ENCODE measurements at regions not wholly inside any gene's neighbourhood (a gene's known extent, or its start where the extent isn't known, plus 50 kb on each side); places are given as distances from the start of the nearest gene placed in this dataset.

DNA sequence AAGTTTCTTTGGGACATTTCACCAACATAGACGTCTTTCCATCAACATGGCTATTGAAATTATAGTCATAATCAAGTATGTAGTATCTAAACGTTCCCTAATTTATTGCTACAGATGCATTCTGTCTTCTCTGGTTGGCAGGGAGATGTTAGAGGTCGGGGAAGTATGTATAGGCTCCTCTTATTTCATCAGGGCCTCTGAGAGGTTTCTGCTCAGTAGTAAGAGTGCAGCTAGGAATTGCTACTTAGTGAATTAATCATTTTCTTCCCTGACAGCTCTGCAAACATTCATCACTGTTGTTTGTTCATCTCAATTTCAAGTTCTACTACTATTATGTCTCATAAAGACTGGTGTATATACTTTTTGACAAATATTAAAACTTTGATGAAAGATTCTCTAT lies 309.7 kb upstream of the NR2F2 start:
- Mint-ChIP-seq H3K27me3 (peaks cover 8% of the 10 kb centered on the region), H3K27ac (no peak overlapping the region), H3K9me3 (no peaks in the 10 kb centered on the region), H3K4me3 (no peak overlapping the region), H3K36me3 (no peaks in the 10 kb centered on the region), H3K4me1 (no peaks in the 10 kb centered on the region)

DNA sequence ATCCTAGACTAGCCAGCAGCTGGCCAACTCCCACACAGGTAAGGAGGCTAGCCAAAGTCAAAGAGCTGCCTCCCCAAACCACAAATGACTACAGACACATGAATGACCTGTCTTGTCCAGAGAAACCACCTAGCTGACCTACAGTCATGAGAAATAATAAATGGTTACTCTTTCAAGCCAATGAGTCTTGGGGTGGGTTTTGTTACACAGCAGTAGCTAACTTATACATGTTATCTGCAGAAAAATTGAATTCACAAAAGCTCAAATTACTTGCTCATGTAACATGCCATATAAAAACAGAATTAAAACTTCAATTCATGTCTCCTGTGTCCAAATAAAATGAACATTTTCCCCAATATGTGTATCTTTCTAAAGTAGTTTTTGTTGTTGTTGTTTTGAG lies 307.4 kb upstream of the NR2F2 start:
- Mint-ChIP-seq H3K4me1 (no peaks in the 10 kb centered on the region), H3K9me3 (no peaks in the 10 kb centered on the region), H3K27ac (no peak overlapping the region), H3K36me3 (no peaks in the 10 kb centered on the region), H3K27me3 (peaks cover 8% of the 10 kb centered on the region), H3K4me3 (no peak overlapping the region)

DNA sequence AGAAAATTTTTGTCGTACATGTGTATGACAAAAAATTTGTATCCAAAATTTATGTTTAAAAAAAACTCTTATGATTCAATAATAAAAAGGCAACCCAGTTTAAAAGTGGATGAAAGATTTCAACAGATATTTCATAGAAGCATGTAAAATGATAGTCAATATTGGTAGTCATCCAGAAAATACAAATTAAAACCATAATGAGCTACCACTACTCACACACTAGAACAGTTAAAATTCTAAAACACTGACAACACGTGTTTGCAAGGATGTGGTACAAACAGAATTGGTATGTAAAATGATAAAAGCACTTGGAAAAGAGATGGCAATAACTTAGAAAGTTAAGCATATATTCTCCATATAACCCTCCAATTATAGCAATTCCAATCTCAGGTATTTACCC lies 303.0 kb upstream of the NR2F2 start:
- no peak overlapping the region for H3K27ac Mint-ChIP-seq
- H3K27me3 Mint-ChIP-seq, result peaks cover 14% of the 10 kb centered on the region
- no peaks in the 10 kb centered on the region for H3K4me1 Mint-ChIP-seq
- H3K36me3 Mint-ChIP-seq, result no peaks in the 10 kb centered on the region
- no peaks in the 10 kb centered on the region for H3K9me3 Mint-ChIP-seq
- no peak overlapping the region for H3K4me3 Mint-ChIP-seq

GRCh38 chr15:96028620-96029019 lies 301.9 kb upstream of the NR2F2 start:
- Mint-ChIP-seq H3K36me3 (no peaks in the 10 kb centered on the region), H3K27me3 (peaks cover 11% of the 10 kb centered on the region)

DNA sequence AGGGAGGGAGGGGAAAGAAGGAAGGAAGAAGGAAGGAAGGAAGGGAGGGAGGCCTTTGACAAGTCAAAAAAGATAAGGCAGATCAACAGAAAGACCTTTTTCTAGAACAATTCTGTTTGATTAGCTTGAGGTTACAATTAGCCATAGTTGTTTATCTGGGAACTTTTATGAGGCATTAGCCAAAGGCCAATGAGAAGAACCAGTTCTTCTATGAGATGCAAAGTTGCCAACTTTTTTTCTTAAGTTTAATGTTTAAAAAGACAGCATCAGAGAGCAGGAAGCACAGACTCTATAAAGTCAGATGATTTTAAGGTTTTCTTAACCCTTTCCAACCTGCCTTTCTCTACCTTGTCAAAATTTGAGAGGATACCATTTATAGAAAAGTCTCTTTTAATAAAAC lies 301.3 kb upstream of the NR2F2 start:
- no peak overlapping the region for H3K27ac Mint-ChIP-seq

More at GRCh38 chr15:96028620-96029019, 301.9 kb upstream of the NR2F2 start:
- Mint-ChIP-seq H3K27ac (no peak overlapping the region), H3K9me3 (no peaks in the 10 kb centered on the region), H3K4me3 (no peak overlapping the region), H3K4me1 (no peaks in the 10 kb centered on the region)

GRCh38 chr15:96031426-96032110 lies 298.9 kb upstream of the NR2F2 start:
- Mint-ChIP-seq H3K27me3 (peaks cover 32% of the 10 kb centered on the region), H3K4me1 (no peaks in the 10 kb centered on the region), H3K36me3 (no peaks in the 10 kb centered on the region)

More for the DNA sequence above, 301.3 kb upstream of the NR2F2 start:
- H3K36me3 Mint-ChIP-seq, result no peaks in the 10 kb centered on the region
- no peaks in the 10 kb centered on the region for H3K4me1 Mint-ChIP-seq
- peaks cover 12% of the 10 kb centered on the region for H3K27me3 Mint-ChIP-seq
- no peaks in the 10 kb centered on the region for H3K9me3 Mint-ChIP-seq
- H3K4me3 Mint-ChIP-seq, result no peak overlapping the region

GRCh38 chr15:96035091-96035490 lies 295.4 kb upstream of the NR2F2 start:
- Mint-ChIP-seq H3K36me3 (no peaks in the 10 kb centered on the region), H3K27me3 (peaks cover 43% of the 10 kb centered on the region), H3K4me3 (no peak overlapping the region), H3K9me3 (no peaks in the 10 kb centered on the region), H3K4me1 (peaks cover 10% of the 10 kb centered on the region), H3K27ac (no peak overlapping the region)

More at GRCh38 chr15:96031426-96032110, 298.9 kb upstream of the NR2F2 start:
- no peaks in the 10 kb centered on the region for H3K9me3 Mint-ChIP-seq
- H3K4me3 Mint-ChIP-seq, result no peak overlapping the region
- no peak overlapping the region for H3K27ac Mint-ChIP-seq

- Mint-ChIP-seq H3K9me3 (no peaks in the 10 kb centered on the region), H3K4me1 (peaks cover 10% of the 10 kb centered on the region), H3K36me3 (no peaks in the 10 kb centered on the region), H3K4me3 (no peak overlapping the region), H3K27me3 (peaks cover 47% of the 10 kb centered on the region), H3K27ac (no peak overlapping the region)
Observed at GRCh38 chr15:96035635-96036034, 294.9 kb upstream of the NR2F2 start.

DNA sequence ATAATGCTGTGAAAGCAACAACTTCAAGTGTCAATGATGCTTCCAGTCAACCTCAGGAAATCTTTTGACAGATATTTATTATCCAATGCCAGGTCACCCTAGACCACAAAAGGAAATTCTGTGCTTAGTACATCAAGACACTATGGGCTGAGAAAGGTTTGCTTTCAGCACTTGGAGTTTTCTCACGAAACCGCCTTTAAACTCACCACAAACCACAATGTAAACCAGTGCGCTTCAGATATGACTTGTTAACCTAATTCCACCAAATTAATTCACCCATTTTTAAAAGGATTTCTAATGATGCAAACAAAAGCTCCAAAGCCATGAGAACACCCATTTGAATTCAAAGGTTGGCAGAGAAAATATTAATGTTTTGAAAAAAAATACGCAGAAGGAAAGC lies 292.9 kb upstream of the NR2F2 start:
- Mint-ChIP-seq H3K9me3 (no peaks in the 10 kb centered on the region), H3K4me3 (no peak overlapping the region), H3K27me3 (peaks cover 48% of the 10 kb centered on the region), H3K4me1 (peaks cover 10% of the 10 kb centered on the region), H3K27ac (no peak overlapping the region), H3K36me3 (no peaks in the 10 kb centered on the region)

DNA sequence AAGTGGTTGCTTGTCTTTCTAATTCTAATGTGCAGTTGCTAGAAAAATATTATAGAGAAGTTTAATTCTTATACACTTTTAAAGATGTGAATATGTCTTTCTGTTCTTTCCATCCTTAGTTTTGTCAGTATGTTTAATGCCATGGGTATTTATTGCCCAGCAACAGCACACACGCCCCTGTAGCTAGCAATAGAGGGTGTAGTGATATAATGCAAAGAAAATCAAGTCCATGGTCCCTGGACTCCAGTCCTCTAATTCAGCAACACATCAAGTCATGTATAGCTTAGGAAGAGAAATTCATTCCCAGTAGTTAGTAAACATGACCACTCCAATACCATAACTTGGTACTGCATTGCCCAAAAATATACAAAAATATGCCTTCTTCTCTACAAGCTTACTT lies 292.4 kb upstream of the NR2F2 start:
- H3K27ac Mint-ChIP-seq, result no peak overlapping the region
- H3K9me3 Mint-ChIP-seq, result no peaks in the 10 kb centered on the region
- H3K36me3 Mint-ChIP-seq, result no peaks in the 10 kb centered on the region
- peaks cover 10% of the 10 kb centered on the region for H3K4me1 Mint-ChIP-seq
- H3K4me3 Mint-ChIP-seq, result no peak overlapping the region
- peaks cover 49% of the 10 kb centered on the region for H3K27me3 Mint-ChIP-seq

DNA sequence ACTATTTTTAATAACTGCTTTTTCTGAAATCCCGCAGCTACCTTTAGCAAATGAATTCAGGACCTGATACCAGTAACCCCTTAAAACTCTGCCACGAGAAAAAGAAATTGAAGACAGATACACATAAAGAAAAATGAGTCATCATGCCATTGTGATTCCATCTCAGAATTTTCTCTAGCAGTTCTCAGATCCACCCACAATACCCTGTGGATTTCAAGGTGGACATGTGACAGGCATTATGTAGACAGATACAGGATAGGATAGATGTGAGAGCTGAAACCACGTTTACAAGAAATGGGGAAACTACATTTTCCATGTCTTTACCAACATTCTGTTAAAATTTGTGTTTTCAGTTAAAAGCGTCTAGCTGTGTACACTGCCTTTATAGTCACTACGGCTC lies 291.9 kb upstream of the NR2F2 start:
- Mint-ChIP-seq H3K4me3 (no peak overlapping the region), H3K9me3 (no peaks in the 10 kb centered on the region), H3K36me3 (no peaks in the 10 kb centered on the region), H3K4me1 (peaks cover 10% of the 10 kb centered on the region), H3K27ac (no peak overlapping the region), H3K27me3 (peaks cover 50% of the 10 kb centered on the region)

GRCh38 chr15:96041982-96042733 lies 288.3 kb upstream of the NR2F2 start:
- Mint-ChIP-seq H3K27ac (no peak overlapping the region), H3K4me1 (peaks cover 7% of the 10 kb centered on the region), H3K4me3 (no peak overlapping the region), H3K9me3 (no peaks in the 10 kb centered on the region), H3K27me3 (peaks cover 44% of the 10 kb centered on the region), H3K36me3 (no peaks in the 10 kb centered on the region)

GRCh38 chr15:96042734-96043224 lies 287.7 kb upstream of the NR2F2 start:
- H3K36me3 Mint-ChIP-seq, result no peaks in the 10 kb centered on the region
- H3K4me1 Mint-ChIP-seq, result peaks cover under 1% of the 10 kb centered on the region
- H3K4me3 Mint-ChIP-seq, result no peak overlapping the region
- H3K9me3 Mint-ChIP-seq, result no peaks in the 10 kb centered on the region
- no peak overlapping the region for H3K27ac Mint-ChIP-seq
- H3K27me3 Mint-ChIP-seq, result peaks cover 44% of the 10 kb centered on the region

GRCh38 chr15:96043591-96044171 lies 286.8 kb upstream of the NR2F2 start:
- Mint-ChIP-seq H3K27ac (no peak overlapping the region), H3K4me3 (no peak overlapping the region), H3K27me3 (peaks cover 44% of the 10 kb centered on the region), H3K4me1 (no peaks in the 10 kb centered on the region), H3K9me3 (no peaks in the 10 kb centered on the region), H3K36me3 (no peaks in the 10 kb centered on the region)

- H3K27me3 Mint-ChIP-seq, result peaks cover 43% of the 10 kb centered on the region
- no peaks in the 10 kb centered on the region for H3K4me1 Mint-ChIP-seq
- no peak overlapping the region for H3K4me3 Mint-ChIP-seq
- H3K27ac Mint-ChIP-seq, result no peak overlapping the region
- H3K36me3 Mint-ChIP-seq, result no peaks in the 10 kb centered on the region
- no peaks in the 10 kb centered on the region for H3K9me3 Mint-ChIP-seq
Observed at GRCh38 chr15:96046620-96047240, 283.8 kb upstream of the NR2F2 start.
